Endodermal cell (in vitro differentiated cells): ENCODE measurements at regions not wholly inside any gene's neighbourhood (a gene's known extent, or its start where the extent isn't known, plus 50 kb on each side); places are given as distances from the start of the nearest gene placed in this dataset.

Experiments
- DNase-seq: peaks from one replicate; pipeline ENCODE4 v3.0.0-alpha.2; 2017
- H3K27ac ChIP-seq: 2 replicates; pipeline ENCODE4 v1.5.1; 2013; ENCODE audit warnings: mild to moderate bottlenecking, low read depth, low read length, moderate library complexity
- H3K27me3 ChIP-seq: 2 replicates; pipeline ENCODE4 v1.6.1; 2013; ENCODE audit warnings: mild to moderate bottlenecking, low read length, moderate library complexity; ENCODE audit not compliant: insufficient read depth, control insufficient read depth, poor library complexity, severe bottlenecking
- H3K36me3 ChIP-seq: 2 replicates; pipeline ENCODE4 v1.7.0; 2013; ENCODE audit warnings: mild to moderate bottlenecking, low read length, moderate library complexity; ENCODE audit not compliant: control insufficient read depth, insufficient read depth
- H3K4me1 ChIP-seq: one replicate; pipeline ENCODE4 v1.7.0; 2013; ENCODE audit warnings: low read length; ENCODE audit not compliant: control insufficient read depth, insufficient read depth
- H3K4me3 ChIP-seq: 2 replicates; pipeline ENCODE4 v1.5.1; 2013; ENCODE audit warnings: mild to moderate bottlenecking, low read length, moderate library complexity
- H3K9ac ChIP-seq: 2 replicates; pipeline ENCODE4 v1.6.1; 2013; ENCODE audit warnings: mild to moderate bottlenecking, low read length, moderate library complexity; ENCODE audit not compliant: poor library complexity, severe bottlenecking; ENCODE audit errors: extremely low read depth
- H3K9me3 ChIP-seq: 2 replicates; pipeline ENCODE4 v1.6.1; 2013; ENCODE audit warnings: mild to moderate bottlenecking, low read length, moderate library complexity; ENCODE audit not compliant: control insufficient read depth
- H3K27ac Mint-ChIP-seq: 2 replicates; pipeline ENCODE4 v1.8.0; 2020; ENCODE audit warnings: mixed read lengths
- H3K27me3 Mint-ChIP-seq: 2 replicates; pipeline ENCODE4 v1.8.0; 2021; ENCODE audit warnings: mild to moderate bottlenecking, mixed read lengths; ENCODE audit not compliant: insufficient read depth
- H3K36me3 Mint-ChIP-seq: 2 replicates; pipeline ENCODE4 v1.8.0; 2020; ENCODE audit warnings: low read depth, mixed read lengths
- H3K4me1 Mint-ChIP-seq: 2 replicates; pipeline ENCODE4 v1.8.0; 2020; ENCODE audit warnings: mixed read lengths
- H3K4me3 Mint-ChIP-seq: 2 replicates; pipeline ENCODE4 v1.8.0; 2020; ENCODE audit warnings: mild to moderate bottlenecking, moderate library complexity, mixed read lengths
- H3K9me3 Mint-ChIP-seq: 2 replicates; pipeline ENCODE4 v1.8.0; 2020; ENCODE audit warnings: mild to moderate bottlenecking, mixed read lengths
- WGBS, 2 experiments: methylation state at CpG; one replicate each; pipeline versions ENCODE4 v1.1.5 to v1.1.7; 2013; ENCODE audit warnings: missing lambda C conversion rate in 2 of 2, mixed read lengths in 1 of 2; ENCODE audit not compliant: insufficient coverage in 1 of 2, insufficient read length in 1 of 2; 5-methylcytosine and 5-hydroxymethylcytosine counted together
- TF ChIP-seq, protein P1 (sequence below): fragments of 200-600 bp; sonication (generic); conservative IDR thresholded peaks from 2 replicates; pipeline ENCODE4 v1.5.0; 2021; ENCODE audit warnings: antibody characterized with exemption, mild to moderate bottlenecking

DNA sequence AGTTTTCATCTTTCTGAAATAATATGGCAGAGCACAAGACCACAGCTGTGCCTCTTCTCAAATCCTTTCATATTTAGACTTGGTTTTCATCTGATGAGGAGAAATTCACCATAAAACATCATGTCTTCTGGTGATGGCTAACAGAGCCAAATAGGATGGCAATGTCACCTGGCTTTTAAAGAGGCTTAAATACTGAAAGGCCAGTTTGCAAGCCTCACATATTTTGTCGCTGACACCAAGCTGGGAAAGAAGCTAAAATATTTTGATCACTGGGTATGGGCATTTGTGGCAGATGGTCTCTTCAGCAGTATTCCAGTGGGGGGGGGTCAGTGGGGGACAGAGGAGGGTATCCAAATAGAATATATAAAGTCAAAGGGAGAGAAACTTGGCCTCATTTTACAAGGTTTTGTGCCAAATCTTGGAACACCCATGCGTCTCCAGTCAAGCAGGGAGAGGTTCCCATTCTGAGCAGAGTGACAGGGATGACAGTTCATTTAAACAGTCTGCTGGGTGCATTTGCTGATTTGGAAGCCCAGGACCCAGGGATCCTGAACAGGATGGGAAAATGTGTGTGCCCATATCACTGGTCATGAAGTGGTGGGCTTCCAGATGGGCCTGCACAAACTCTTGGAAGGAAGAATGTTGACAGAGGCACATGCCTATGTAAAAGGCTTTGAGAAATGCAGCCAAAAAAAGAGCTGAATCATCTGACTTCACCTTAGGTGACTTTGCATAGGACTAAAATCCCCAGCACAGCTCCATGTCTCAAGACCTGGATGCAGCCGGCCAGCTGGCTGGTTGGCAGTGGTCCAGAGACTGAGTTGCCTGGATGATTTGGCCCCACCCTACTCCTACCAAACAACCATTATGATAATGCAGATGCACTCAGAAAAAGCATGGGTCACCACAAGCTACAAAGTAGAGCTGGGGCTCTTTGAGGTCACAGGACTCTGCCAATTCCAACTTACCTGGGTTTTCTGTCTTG is 484.4 kb upstream of the NR3C2 start:
- H3K4me1 Mint-ChIP-seq: no peaks in the 10 kb centered on the region
- peaks cover 17% of the 10 kb centered on the region for H3K9me3 Mint-ChIP-seq
- Histone ChIP-seq H3K27me3 (no peaks in the 10 kb centered on the region), H3K9ac (no peak overlapping the region), H3K9me3 (no peaks in the 10 kb centered on the region), H3K36me3 (no peaks in the 10 kb centered on the region), H3K4me1 (no peaks in the 10 kb centered on the region), H3K27ac (no peak overlapping the region), H3K4me3 (no peak overlapping the region)
- TF ChIP-seq, protein P1, sequence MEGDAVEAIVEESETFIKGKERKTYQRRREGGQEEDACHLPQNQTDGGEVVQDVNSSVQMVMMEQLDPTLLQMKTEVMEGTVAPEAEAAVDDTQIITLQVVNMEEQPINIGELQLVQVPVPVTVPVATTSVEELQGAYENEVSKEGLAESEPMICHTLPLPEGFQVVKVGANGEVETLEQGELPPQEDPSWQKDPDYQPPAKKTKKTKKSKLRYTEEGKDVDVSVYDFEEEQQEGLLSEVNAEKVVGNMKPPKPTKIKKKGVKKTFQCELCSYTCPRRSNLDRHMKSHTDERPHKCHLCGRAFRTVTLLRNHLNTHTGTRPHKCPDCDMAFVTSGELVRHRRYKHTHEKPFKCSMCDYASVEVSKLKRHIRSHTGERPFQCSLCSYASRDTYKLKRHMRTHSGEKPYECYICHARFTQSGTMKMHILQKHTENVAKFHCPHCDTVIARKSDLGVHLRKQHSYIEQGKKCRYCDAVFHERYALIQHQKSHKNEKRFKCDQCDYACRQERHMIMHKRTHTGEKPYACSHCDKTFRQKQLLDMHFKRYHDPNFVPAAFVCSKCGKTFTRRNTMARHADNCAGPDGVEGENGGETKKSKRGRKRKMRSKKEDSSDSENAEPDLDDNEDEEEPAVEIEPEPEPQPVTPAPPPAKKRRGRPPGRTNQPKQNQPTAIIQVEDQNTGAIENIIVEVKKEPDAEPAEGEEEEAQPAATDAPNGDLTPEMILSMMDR: no peak
- H3K4me3 Mint-ChIP-seq: no peak overlapping the region
- no peak overlapping the region for H3K27ac Mint-ChIP-seq
- 94 to 97% methylated on average over 2 to 3 of the region's 3 CpGs for WGBS, 2 experiments
- no peak for DNase-seq
- no peaks in the 10 kb centered on the region for H3K27me3 Mint-ChIP-seq
- no peaks in the 10 kb centered on the region for H3K36me3 Mint-ChIP-seq

DNA sequence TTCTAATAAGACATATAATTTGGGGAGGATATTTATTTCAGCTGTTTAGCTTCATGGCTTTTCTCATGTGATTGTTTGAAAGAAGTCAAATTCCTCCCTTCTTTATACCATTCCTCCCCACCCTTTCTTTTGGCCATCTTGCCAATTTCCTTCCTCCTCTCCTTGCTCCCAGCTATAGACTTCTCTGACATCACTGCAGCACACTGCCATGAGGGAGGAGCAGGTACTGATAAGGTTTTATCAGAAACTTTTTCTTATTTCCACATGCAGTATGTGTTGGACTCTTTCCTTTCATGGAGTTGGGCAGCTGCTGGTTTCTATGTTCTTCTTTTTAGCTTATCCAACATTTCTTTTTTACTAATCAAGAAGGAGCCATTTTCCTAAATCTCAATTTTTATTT is 481.7 kb upstream of the NR3C2 start:
- Histone ChIP-seq H3K36me3 (no peaks in the 10 kb centered on the region), H3K9ac (no peak overlapping the region), H3K27ac (no peak overlapping the region), H3K4me1 (no peaks in the 10 kb centered on the region), H3K4me3 (no peak overlapping the region), H3K9me3 (no peaks in the 10 kb centered on the region), H3K27me3 (no peaks in the 10 kb centered on the region)
- H3K9me3 Mint-ChIP-seq: peaks cover under 1% of the 10 kb centered on the region
- no peaks in the 10 kb centered on the region for H3K27me3 Mint-ChIP-seq
- DNase-seq: no peak
- no peak overlapping the region for H3K4me3 Mint-ChIP-seq
- H3K27ac Mint-ChIP-seq: no peak overlapping the region
- TF ChIP-seq, protein P1: no peak
- no peaks in the 10 kb centered on the region for H3K36me3 Mint-ChIP-seq
- no peaks in the 10 kb centered on the region for H3K4me1 Mint-ChIP-seq

DNA sequence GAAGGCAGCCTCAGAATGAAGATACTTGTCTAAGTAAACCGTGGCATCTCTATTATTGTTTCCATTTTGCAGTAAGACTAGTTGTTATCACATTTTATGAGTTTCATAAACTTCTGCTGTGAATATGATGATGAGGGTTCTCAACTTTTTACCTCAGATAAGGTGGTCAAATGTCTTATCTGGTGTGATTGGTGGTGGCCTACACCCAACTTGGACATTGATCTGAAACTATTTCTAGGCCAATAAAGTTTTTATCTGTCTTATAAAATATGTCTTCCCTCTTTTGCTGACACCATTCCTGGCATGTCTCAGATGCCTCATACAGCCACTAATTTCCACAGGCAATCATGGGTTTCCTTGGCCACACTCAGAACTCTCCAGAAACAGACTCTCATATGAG is 480.3 kb upstream of the NR3C2 start:
- H3K9me3 Mint-ChIP-seq: no peaks in the 10 kb centered on the region
- no peaks in the 10 kb centered on the region for H3K27me3 Mint-ChIP-seq
- H3K4me1 Mint-ChIP-seq: no peaks in the 10 kb centered on the region
- TF ChIP-seq, protein P1: no peak
- no peaks in the 10 kb centered on the region for H3K36me3 ChIP-seq
- no peak overlapping the region for H3K27ac ChIP-seq
- H3K9ac ChIP-seq: no peak overlapping the region
- H3K27ac Mint-ChIP-seq: no peak overlapping the region
- no peaks in the 10 kb centered on the region for H3K36me3 Mint-ChIP-seq
- WGBS, 2 experiments: 73 to 100% methylated on average over 1 of the region's 1 CpG
- no peaks in the 10 kb centered on the region for H3K4me1 ChIP-seq
- H3K27me3 ChIP-seq: no peaks in the 10 kb centered on the region
- no peak for DNase-seq
- H3K9me3 ChIP-seq: no peaks in the 10 kb centered on the region
- H3K4me3 ChIP-seq: no peak overlapping the region
- H3K4me3 Mint-ChIP-seq: no peak overlapping the region
